ENCODE measurements at regions not wholly inside any gene's neighbourhood (a gene's known extent, or its start where the extent isn't known, plus 50 kb on each side); places are given as distances from the start of the nearest gene placed in this dataset.

- Histone ChIP-seq H3K36me3 (replicated peaks in 1 of 2; ENCODE audit: control insufficient read depth in 1 of 2, insufficient read depth in 2 of 2, low read length in 1 of 2) (no peaks in the 10 kb centered on the region), H2AFZ (ENCODE audit: low read depth) (no peak overlapping the region), H3K4me1 (ENCODE audit: control insufficient read depth in 1 of 2, insufficient read depth in 2 of 2, low read depth in 1 of 2, low read length in 1 of 2) (no peaks in the 10 kb centered on the region), H3K27me3 (ENCODE audit: insufficient read depth) (no peaks in the 10 kb centered on the region), H3K9ac (no peak overlapping the region), H3K9me2 (no peaks in the 10 kb centered on the region), H3K4me3 (ENCODE audit: low read depth in 2 of 2, low read length in 1 of 2) (no peak overlapping the region), H3K79me2 (ENCODE audit: insufficient read depth) (no peaks in the 10 kb centered on the region), H3K27ac (ENCODE audit: low read depth in 2 of 2, low read length in 1 of 2) (no peak overlapping the region), H3K9me3 (no peaks in the 10 kb centered on the region), H3F3A (replicated peaks; ENCODE audit: insufficient read depth) (no peaks in the 10 kb centered on the region), H4K20me1 (ENCODE audit: insufficient read depth) (no peaks in the 10 kb centered on the region), H3K4me2 (no peak overlapping the region)
- 11% methylated on average over 8 of the region's 8 CpGs for WGBS (ENCODE audit: low lambda C conversion rate)
- no peak for DNase-seq
- ChIA-PET POLR2A (no interaction called here), CTCF (no interaction called here)
- TF ChIP-seq GABPA (IDR thresholded peaks at IDR 0.05; ENCODE audit: low read depth), result no peak
- TF ChIP-seq TCF12 (IDR thresholded peaks at IDR 0.05), result no peak
- TF ChIP-seq ELF1 (IDR thresholded peaks at IDR 0.05), result no peak
- no peak for TF ChIP-seq NRF1 (IDR thresholded peaks at IDR 0.05; ENCODE audit: low read depth, low read length)
- no peak for TF ChIP-seq SIN3A (IDR thresholded peaks at IDR 0.05; ENCODE audit: borderline replicate concordance, low read depth, low read length)
- TF ChIP-seq MXI1 (IDR thresholded peaks at IDR 0.05; ENCODE audit: low read depth, low read length), result no peak
- no peak for TF ChIP-seq RAD21 (IDR thresholded peaks at IDR 0.05; ENCODE audit: low read length)
- TF ChIP-seq PBX3 (IDR thresholded peaks at IDR 0.05), result no peak
Observed at GRCh38 chr2:5803547-5803946, 111.4 kb downstream of the SOX11 start.

GRCh38 chr2:5818961-5819600 is 126.9 kb downstream of the SOX11 start:
- POLR2A ChIA-PET, result no interaction called here
- TF ChIP-seq EZH2phosphoT487 (IDR thresholded peaks at IDR 0.05; ENCODE audit: borderline replicate concordance, low read depth), result no peak
- no peak for TF ChIP-seq EP300 (IDR thresholded peaks at IDR 0.05; ENCODE audit: borderline replicate concordance in 1 of 2, low read depth in 1 of 2, low read length in 1 of 2)
- TF ChIP-seq MXI1 (IDR thresholded peaks at IDR 0.05; ENCODE audit: low read depth, low read length), result no peak
- no peak for TF ChIP-seq FOSL2 (IDR thresholded peaks at IDR 0.05; ENCODE audit: borderline replicate concordance, low read depth)
- no peak for TF ChIP-seq PBX3 (IDR thresholded peaks at IDR 0.05)
- TF ChIP-seq RFX5 (IDR thresholded peaks at IDR 0.05; ENCODE audit: low read length), result no peak
- no peak for TF ChIP-seq CTCF (IDR thresholded peaks at IDR 0.05)
- no peak for TF ChIP-seq REST (IDR thresholded peaks at IDR 0.05; ENCODE audit: low read depth, low read length)
- TF ChIP-seq USF1 (IDR thresholded peaks at IDR 0.05; ENCODE audit: borderline replicate concordance, low read depth), result no peak
- no peak for TF ChIP-seq USF2 (IDR thresholded peaks at IDR 0.05; ENCODE audit: borderline replicate concordance, low read depth, low read length)
- TF ChIP-seq SIN3A (IDR thresholded peaks at IDR 0.05; ENCODE audit: borderline replicate concordance, low read depth, low read length), result no peak

More at GRCh38 chr2:5818961-5819600, 126.9 kb downstream of the SOX11 start:
- H3K4me2 ChIP-seq, result no peak overlapping the region
- no peak overlapping the region for H3K4me3 ChIP-seq (ENCODE audit: low read depth in 2 of 2, low read length in 1 of 2)
- no peaks in the 10 kb centered on the region for H3K27me3 ChIP-seq (ENCODE audit: insufficient read depth)
- no peaks in the 10 kb centered on the region for H3K36me3 ChIP-seq (replicated peaks in 1 of 2; ENCODE audit: control insufficient read depth in 1 of 2, insufficient read depth in 2 of 2, low read length in 1 of 2)
- no peak overlapping the region for H3K27ac ChIP-seq (ENCODE audit: low read depth in 2 of 2, low read length in 1 of 2)
- H3K4me1 ChIP-seq (ENCODE audit: control insufficient read depth in 1 of 2, insufficient read depth in 2 of 2, low read depth in 1 of 2, low read length in 1 of 2), result peaks cover 0 to 5% of the 10 kb centered on the region in 2 experiments; a peak in 2 of 4 replicates
- no peaks in the 10 kb centered on the region for H3K79me2 ChIP-seq (ENCODE audit: insufficient read depth)
- CTCF ChIA-PET, result interaction anchor here (0.7 kb wide), 1 partner anchor 10 kb away, joined by 3 read pairs; no protein-coding TSS in a partner anchor
- no peaks in the 10 kb centered on the region for H3K9me2 ChIP-seq
- WGBS (ENCODE audit: low lambda C conversion rate), result 22% methylated on average over 3 of the region's 3 CpGs
- H3K9me3 ChIP-seq, result no peaks in the 10 kb centered on the region
- no peaks in the 10 kb centered on the region for H3F3A ChIP-seq (replicated peaks; ENCODE audit: insufficient read depth)
- no peak overlapping the region for H3K9ac ChIP-seq
- DNase-seq, result no peak
- no peaks in the 10 kb centered on the region for H4K20me1 ChIP-seq (ENCODE audit: insufficient read depth)
- H2AFZ ChIP-seq (ENCODE audit: low read depth), result no peak overlapping the region

Measured in SK-N-SH (cell line).